A172 (cell line): ENCODE measurements at regions not wholly inside any gene's neighbourhood (a gene's known extent, or its start where the extent isn't known, plus 50 kb on each side); places are given as distances from the start of the nearest gene placed in this dataset.
"Not testable (repeated sequence)": the region's sequence is repeated elsewhere in the genome, so short reads cannot be mapped to it uniquely, and the experiment has no call there.

ENCODE experiments used
- DNase-seq: peaks from one replicate; pipeline ENCODE4 v3.0.0-alpha.2; 2015; ENCODE audit warnings: low spot score

DNA sequence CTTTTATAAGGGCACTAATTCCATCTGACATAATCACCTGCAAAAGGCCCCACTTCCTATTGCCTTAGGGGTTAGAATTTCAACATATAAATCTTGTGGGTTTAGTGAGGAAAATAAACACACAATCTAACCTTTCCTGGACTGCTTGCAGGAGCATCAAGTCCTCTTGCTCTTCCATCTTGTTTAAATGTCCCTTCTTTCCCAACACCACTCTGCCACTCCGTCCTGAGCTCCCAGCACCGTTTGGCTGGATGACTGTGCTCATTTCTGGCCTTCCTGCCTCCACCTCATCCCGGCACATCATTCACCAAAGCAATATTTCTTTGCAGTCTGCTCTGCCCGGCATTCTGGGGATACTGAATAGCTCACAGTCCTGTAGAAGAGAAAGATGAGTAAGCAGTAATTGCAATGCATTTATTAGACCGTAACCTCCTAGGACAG is 247.8 kb downstream of the BCL2 start:
- DNase-seq = no peak

DNA sequence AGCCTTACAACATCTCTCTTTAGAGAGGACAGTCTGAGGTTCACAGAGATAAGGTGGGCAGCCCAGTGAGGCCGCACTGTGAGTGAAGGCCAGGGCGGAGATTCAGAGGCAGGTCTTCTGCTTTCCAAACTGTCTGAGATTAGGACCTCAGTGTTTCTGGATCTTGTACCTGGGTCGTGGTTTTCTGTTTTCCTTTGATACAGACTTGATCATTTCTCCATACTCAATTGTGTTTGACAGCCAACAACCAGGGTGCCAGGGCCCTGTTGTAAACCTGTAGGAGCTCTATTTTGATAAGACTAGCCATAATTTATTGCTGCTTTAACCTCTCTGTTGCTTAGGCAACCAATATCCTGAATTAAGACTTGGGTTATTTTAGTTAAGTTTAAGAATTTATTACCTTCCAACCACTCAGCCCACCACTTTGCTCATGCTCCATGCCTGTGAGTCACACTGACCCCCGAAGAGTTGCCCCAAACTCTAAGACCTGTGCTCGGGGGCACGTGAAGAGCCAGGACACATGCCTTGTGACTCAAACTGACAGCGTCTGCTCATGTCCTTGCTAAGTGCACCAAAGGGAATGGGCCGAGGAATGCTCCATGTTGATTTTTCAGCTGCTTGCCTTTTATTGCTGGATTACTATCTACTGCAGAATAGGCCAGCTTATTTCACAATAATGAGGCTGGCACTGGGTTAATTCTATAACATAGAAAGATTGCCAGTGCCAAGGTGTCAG is 248.6 kb downstream of the BCL2 start:
- DNase-seq = peak; percentile 20

DNA sequence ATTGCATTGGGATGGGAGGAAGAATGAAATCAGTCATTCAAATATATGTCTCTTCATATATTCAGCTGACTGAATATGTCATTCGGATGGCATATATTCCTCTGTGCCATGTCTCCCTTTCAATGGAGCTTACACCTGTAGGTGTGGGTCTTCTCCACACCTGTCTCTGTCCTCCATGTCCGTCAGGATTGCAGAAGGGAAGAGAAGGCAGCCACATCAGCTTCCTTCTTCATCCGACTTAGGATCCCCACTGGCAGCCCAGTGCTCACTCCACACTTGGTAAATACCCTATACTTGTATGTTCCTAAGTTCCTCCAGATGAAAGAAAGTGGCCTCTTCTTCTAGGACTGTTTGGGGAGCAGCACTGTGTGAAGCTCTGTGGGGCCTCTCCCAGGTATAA is 250.1 kb downstream of the BCL2 start:
- DNase-seq = no peak

DNA sequence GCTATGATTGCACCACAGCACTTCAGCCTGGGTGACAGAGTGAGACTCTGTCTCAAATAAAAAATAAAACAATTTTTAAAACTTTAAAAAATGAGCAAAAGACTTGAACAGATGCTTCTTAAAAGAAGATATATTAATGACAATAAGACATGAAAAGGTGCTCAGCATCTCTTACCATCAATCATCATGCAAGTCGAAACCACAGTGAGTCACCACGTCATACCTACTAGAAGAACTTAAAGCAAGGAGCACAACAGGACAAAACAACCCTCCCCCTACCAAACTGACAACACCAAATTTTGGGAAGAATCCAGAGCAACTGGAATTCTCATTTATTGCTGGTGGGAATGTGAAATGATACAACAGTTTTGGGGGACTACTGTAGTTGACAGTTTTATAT is 251.6 kb downstream of the BCL2 start:
- DNase-seq = peak; percentile 35

DNA sequence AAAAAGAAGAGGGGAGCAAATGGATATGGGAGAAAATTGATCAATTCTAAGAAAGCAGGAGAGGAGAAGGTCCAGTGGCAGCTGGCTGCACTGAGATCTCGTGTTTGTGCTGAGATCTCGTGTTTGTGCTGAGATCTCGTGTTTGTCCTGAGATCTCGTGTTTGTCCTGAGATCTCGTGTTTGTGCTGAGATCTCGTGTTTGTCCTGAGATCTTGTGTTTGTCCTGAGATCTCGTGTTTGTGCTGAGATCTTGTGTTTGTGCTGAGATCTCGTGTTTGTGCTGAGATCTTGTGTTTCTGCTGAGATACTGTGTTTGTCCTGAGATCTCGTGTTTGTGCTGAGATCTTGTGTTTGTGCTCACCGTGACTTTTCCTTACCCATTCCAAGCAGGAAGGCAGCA is 254.4 kb downstream of the BCL2 start:
- no peak for DNase-seq

DNA sequence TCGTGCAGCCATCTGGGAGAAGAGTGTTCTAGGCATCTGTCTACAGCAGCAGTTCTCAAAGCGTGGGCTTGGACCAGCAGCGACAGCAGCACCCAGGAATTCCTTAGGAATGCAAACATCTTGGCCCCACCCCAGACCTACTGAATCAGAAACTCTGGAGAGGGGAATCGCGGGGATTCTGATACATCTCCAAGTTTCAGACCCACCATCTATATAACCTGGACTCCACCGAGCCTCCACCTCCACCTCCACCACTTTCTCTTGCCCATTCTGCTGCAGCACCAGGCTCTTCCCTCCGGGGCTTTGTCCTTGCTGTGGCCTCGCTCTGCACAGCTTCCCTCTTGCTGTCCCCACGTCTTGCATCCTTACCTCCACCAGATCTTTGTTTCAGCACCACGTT is 256.4 kb downstream of the BCL2 start:
- peak; percentile 45 for DNase-seq

DNA sequence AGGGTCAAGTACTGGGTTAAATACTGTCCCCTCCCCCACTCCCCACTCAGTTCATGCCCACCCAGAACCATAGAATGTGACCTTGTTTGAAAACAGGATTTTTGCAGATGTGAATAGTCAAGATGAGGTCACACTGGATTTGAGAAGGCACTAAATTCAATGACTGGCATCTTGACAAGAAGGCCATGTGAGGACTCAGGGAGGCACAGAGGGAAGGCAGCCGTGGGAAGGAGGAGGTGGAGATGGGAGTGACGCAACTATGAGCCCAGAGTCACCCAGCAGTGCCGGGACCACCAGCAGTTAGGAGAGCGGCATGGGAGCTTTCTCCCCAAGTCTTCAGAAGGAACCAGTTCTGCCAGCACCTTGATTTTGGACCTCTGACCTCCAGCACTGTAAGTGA is 257.3 kb downstream of the BCL2 start:
- DNase-seq = no peak

DNA sequence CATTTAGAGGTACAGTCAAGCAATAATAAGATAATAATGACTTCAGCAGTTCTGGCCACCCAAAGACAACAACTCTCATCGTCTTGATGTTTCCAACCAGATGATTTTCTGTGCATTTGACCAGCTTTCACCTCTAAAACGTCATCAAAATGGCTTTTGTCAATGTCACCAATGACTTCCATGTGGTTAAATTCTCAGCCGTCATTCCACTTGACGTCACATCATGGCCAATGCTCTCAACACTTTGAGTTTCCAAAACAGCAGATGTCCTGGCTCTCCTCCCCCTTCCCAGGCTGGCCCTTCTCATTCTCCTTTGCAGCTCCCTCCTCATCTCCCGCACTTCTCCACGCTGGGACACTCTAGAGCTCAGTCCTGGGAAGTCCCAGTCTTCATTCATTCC is 258.3 kb downstream of the BCL2 start:
- DNase-seq = no peak

DNA sequence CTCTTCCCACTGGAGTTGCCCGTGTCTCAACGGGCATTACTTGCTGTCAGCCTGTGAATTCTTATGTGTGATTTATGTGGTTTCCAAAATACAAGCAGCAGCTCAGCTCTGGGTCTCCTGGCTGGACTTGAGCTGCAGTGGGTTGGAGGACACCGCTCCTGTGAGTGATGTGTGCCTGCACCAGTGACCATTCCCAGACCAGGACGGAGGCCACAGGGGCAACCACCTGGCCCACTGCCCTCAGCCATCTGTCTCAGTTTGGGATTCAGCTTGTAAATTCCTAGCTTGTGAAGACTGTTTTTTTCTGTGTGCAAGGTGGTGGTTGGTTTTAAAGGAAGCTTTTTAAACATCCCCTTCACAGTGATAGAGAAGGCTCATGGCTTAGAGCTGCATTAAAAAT is 261.0 kb downstream of the BCL2 start:
- DNase-seq = no peak

DNA sequence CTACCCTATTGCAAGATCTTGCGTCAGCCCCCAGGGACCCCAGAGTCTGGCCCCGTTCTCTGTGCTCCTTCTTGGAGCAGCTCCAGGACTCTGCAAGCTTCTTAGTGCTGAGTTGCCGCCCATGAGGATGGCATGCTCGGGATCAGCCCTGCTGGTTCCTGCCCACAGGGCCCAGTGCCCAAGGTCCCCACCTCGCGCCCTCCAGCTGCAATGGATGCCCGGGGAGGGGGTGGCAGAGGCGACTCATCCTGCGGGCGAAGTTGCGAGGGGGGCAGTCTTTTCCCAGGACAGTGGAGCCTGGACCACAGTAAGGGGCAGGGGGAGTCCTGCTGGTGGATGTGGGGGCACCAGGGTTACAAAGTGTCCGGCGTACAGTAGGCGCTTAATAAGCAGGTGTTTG is 261.9 kb downstream of the BCL2 start:
- no peak for DNase-seq

DNA sequence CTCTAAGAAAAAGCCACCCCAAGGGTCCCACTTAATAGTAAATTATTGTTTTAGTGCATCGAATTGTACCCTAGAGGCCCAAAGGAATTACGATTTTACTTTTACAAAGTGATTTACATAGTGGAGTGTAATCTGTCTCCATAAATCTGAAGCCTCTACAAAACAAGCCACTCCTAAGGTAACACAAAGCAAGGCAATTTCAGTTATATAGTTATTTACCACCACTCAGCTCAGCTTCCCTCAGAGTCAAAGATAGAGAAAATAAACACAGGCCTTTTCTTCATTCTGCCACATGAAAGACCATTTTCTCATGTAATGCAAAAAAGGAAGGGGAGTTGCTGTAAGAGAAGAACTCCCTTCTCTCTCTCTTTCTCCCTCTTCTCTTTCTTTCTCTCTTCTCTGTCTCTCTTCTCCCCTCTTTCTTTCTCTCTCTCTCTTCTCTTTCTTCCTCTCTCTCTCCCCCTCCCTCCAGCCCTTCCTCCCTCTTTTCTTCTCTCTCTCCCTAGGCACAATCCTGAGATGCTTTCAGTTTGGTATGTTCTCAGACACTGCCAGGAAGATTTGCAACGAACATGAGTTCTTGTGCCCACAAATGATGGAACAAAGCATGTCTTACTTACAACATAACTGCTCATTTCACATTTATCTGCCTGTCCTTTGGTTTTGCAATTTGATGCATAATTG is 264.5 kb downstream of the BCL2 start:
- no peak for DNase-seq

DNA sequence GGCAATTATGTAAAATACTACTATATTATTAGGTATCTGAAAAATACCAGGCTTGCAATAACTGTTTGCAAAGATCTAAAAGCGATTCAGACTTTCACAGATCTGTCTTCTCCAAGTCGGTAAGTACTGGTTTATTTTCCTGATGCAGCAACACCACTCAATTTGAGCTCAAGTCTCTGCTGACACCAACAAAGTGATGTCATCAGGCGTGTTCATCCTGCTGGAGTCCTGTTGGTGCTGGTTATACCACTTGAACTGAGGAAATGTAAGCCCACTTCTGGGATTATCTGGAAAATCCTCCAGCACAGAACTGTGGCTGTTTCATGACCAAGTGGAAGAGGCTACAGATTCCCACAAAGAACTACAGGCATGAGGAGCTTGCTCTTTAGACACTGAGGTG is 267.6 kb downstream of the BCL2 start:
- no peak for DNase-seq

DNA sequence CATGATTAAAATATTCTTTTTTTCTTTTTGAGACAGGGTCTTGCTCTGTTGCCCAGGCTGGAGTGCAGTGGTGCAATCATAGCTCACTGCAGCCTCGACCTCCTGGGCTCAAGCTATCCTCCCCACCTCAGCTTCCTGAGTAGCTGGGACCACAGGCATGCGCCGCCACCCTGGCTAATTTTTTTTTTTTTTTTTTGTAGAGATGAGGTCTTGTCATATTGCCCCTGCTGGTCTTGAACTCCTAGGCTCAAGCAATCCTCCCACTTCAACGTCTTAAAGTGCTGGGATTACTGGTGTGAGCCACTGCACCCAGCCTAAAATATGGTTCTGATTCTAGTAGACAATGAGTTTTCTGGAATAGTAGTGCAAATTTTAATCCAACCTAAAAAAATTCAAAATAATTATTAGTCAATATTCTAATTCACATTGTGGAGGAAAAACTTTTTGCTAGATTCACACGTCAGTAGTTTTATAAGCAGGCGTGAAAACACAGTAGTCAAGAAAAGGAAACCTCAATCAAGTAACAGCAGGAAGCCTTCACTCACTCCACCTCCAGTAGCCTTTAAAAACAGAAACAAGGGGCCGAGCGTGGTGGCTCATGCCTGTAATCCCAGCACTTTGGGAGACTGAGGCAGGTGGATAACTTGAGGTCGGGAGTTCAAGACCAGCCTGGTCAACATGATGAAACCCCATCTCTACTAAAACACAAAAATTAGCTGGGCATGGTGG is 268.7 kb downstream of the BCL2 start:
- not testable (repeated sequence) for DNase-seq

DNA sequence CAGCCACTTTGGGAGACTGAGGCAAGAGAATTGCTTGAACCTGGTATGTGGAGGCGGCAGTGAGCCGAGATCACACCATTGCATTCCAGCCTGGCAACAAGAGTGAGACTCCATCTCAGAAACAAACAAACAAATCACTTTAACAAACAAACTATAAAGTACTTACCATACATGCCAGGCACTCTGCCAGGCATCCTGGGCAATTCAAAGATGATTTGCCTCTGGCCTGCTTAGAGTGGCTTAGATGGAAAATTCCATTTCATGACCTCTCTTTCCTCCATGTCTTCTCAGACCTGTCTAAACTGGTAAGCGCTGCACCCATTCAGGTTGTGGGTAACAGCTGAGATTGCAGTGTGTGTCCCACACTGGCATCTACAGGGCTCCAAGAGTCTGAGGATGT is 273.2 kb downstream of the BCL2 start:
- DNase-seq = no peak

DNA sequence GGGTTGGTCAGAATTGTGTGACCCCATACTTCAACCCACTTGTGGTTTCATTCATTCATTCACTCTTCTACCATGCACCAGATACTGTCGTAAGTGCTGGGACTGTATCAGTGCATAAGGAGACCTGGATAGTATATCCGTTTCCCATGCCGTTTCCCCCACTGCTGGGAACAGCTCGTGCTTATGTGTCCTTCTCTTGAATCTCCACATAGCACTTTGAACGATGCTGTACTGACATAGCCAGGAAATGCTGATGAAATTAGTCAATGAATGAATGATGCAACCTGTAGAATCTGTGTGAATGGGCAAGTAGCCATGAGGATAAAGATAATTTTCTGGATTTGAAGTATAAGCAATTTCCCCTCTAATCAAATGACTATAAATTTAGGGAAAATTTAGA is 276.1 kb downstream of the BCL2 start:
- no peak for DNase-seq

DNA sequence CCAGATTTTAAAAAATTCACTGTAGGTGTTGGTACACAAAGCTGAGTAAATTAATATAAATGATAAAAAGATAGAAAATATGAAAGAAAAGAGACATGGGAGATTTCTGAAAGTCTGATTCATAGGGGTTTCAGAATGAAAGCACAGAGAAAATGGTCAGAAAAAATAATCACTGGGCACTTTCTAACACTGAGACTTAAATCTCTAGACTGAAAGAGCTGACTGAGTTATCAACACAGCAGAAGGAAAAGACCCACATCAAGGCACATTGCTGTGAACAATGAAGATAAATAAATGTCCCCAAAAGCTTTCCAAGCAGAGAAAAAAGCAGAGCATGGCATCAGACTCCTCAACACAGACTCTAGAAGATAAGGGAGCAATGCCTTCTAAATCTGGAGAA is 277.2 kb downstream of the BCL2 start:
- DNase-seq = no peak

DNA sequence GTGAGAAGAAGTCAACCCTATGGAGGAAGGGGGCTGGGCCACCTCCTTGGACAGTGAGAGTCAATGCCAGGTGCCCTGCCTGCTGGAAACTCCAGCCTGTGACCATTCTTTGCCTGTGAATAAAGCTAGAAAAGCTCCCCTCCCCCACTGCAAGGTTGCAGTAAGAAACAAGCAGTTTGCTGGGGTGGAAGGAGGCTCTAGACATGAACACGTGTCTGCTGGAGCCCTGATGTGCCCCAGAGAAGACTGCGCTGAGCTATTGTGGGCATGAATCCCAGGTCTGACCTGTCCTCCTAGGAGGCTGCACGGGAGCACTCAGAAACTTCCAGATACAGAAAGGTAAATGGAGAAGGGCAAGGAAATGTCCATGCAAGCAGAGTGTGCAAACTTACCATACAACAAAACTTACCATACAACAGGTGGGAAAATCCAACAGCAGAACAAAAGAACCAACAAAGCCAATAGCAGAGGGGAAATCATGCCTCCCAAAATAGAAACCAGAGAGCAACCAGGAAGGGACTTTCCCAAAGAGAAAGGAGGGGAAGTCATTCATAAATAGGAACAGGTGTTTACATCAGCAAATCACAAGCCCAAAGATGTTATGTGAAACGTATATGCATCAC is 278.7 kb downstream of the BCL2 start:
- DNase-seq = no peak

DNA sequence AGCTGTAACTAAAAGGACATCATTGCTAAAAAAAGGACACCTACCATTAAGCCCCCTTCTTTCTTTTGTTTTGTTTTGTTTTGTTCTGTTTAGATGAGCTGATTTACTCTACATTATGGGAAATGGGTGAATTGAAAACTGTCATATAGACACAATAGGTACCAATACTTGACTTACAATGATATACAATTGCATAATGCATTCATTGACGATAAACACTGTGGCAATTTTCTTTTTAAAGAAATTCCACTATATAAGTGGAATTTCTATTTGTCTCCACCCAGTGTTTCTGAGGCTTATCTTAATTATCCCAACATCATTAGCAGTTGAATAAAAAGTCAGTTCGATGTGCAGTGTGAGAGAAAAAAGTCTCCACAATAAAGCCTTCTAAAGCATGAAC is 282.1 kb downstream of the BCL2 start:
- DNase-seq = no peak

DNA sequence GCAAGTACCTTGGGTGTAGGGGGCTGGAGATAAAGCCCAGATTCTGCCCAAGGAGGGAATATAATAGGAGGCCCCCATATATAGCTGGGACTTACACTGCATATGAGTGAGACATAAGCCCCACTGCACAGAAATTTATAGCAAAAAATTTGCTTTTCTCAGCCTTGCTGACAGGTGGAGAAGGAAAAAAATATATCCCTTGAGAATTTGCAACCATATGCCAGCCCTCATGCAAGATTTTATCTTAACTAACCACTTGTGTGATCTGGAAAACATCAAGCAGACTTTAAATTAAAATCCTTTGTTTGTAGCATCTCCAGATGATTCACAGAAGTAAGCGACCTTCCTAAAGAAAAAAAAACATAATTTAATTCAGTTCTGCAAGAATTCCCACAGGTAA is 288.2 kb downstream of the BCL2 start:
- no peak for DNase-seq
